ENCODE measurements at regions not wholly inside any gene's neighbourhood (a gene's known extent, or its start where the extent isn't known, plus 50 kb on each side); places are given as distances from the start of the nearest gene placed in this dataset.
"Not testable (repeated sequence)": the region's sequence is repeated elsewhere in the genome, so short reads cannot be mapped to it uniquely, and the experiment has no call there.

DNA sequence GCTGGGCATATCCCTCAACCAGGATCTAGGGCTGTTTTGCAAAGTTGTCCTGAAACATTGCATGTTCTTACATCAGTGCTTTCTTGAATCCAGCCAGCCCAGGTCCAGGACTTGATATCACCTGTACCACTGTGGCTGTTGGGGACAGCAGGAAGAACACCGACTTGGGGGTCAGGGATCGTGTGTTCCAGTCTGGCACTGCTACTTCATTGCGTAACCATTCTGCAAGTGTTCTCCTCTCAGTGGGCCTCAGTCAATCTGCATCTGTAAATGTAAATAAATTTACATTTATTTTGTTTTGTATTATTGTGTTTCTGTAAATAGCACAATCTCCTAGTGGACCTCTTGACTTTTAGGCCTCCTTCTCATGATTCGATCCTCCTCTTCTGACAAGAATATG is 167.3 kb downstream of the SUDS3 start:
- Histone ChIP-seq H2AFZ (ENCODE audit: low read length) (no peak overlapping the region), H3K4me3 (ENCODE audit: low read length) (no peak overlapping the region), H3K9me2 (replicated peaks; ENCODE audit: insufficient read depth, low read length) (no peaks in the 10 kb centered on the region), H3K36me3 (replicated peaks; ENCODE audit: insufficient read depth, low read length) (no peaks in the 10 kb centered on the region), H3K27ac (ENCODE audit: low read length) (no peak overlapping the region), H3K9me3 (replicated peaks; ENCODE audit: insufficient read depth, low read length) (no peaks in the 10 kb centered on the region), H4K20me1 (ENCODE audit: insufficient read depth, low read length) (no peaks in the 10 kb centered on the region), H3K79me2 (ENCODE audit: low read length) (no peaks in the 10 kb centered on the region), H3F3A (ENCODE audit: insufficient read depth, low read length) (no peaks in the 10 kb centered on the region), H3K4me2 (ENCODE audit: low read depth, low read length) (no peak overlapping the region), H3K9ac (ENCODE audit: low read length) (no peak overlapping the region), H3K4me1 (ENCODE audit: low read length) (no peaks in the 10 kb centered on the region), H3K27me3 (replicated peaks; ENCODE audit: insufficient read depth, low read length) (no peaks in the 10 kb centered on the region)
- TF ChIP-seq EZH2phosphoT487 (IDR thresholded peaks at IDR 0.05; ENCODE audit: low read length): no peak
- no peak for TF ChIP-seq EZH2 (optimal IDR thresholded peaks at IDR 0.05; ENCODE audit: low read depth, low read length)
- TF ChIP-seq, protein P1, sequence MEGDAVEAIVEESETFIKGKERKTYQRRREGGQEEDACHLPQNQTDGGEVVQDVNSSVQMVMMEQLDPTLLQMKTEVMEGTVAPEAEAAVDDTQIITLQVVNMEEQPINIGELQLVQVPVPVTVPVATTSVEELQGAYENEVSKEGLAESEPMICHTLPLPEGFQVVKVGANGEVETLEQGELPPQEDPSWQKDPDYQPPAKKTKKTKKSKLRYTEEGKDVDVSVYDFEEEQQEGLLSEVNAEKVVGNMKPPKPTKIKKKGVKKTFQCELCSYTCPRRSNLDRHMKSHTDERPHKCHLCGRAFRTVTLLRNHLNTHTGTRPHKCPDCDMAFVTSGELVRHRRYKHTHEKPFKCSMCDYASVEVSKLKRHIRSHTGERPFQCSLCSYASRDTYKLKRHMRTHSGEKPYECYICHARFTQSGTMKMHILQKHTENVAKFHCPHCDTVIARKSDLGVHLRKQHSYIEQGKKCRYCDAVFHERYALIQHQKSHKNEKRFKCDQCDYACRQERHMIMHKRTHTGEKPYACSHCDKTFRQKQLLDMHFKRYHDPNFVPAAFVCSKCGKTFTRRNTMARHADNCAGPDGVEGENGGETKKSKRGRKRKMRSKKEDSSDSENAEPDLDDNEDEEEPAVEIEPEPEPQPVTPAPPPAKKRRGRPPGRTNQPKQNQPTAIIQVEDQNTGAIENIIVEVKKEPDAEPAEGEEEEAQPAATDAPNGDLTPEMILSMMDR (IDR thresholded peaks at IDR 0.05; ENCODE audit: low read length): no peak
- DNase-seq: no peak

- no peaks in the 10 kb centered on the region for H3K36me3 ChIP-seq (replicated peaks; ENCODE audit: insufficient read depth, low read length)
- no peak overlapping the region for H3K4me2 ChIP-seq (ENCODE audit: low read depth, low read length)
- no peaks in the 10 kb centered on the region for H3K4me1 ChIP-seq (ENCODE audit: low read length)
- no peaks in the 10 kb centered on the region for H4K20me1 ChIP-seq (ENCODE audit: insufficient read depth, low read length)
- H3K9me2 ChIP-seq (replicated peaks; ENCODE audit: insufficient read depth, low read length): no peaks in the 10 kb centered on the region
- H3K4me3 ChIP-seq (ENCODE audit: low read length): no peak overlapping the region
- no peak overlapping the region for H3K9ac ChIP-seq (ENCODE audit: low read length)
- H3K27me3 ChIP-seq (replicated peaks; ENCODE audit: insufficient read depth, low read length): no peaks in the 10 kb centered on the region
- H2AFZ ChIP-seq (ENCODE audit: low read length): no peak overlapping the region
- no peaks in the 10 kb centered on the region for H3K79me2 ChIP-seq (ENCODE audit: low read length)
- no peaks in the 10 kb centered on the region for H3F3A ChIP-seq (ENCODE audit: insufficient read depth, low read length)
- TF ChIP-seq EZH2 (optimal IDR thresholded peaks at IDR 0.05; ENCODE audit: low read depth, low read length) (no peak), EZH2phosphoT487 (IDR thresholded peaks at IDR 0.05; ENCODE audit: low read length) (no peak)
- TF ChIP-seq, protein P1 (IDR thresholded peaks at IDR 0.05; ENCODE audit: low read length): no peak
- no peaks in the 10 kb centered on the region for H3K9me3 ChIP-seq (replicated peaks; ENCODE audit: insufficient read depth, low read length)
- no peak overlapping the region for H3K27ac ChIP-seq (ENCODE audit: low read length)
- DNase-seq: no peak
Measured at GRCh38 chr12:118544569-118544968, 168.2 kb downstream of the SUDS3 start.

- H3K27me3 ChIP-seq (replicated peaks; ENCODE audit: insufficient read depth, low read length); H3F3A ChIP-seq (ENCODE audit: insufficient read depth, low read length): not testable (repeated sequence)
Measured at GRCh38 chr12:118547606-118548005, 171.3 kb downstream of the SUDS3 start.

GRCh38 chr12:118548887-118549509 is 172.6 kb downstream of the SUDS3 start:
- Histone ChIP-seq H3F3A (ENCODE audit: insufficient read depth, low read length) (no peaks in the 10 kb centered on the region), H3K27me3 (replicated peaks; ENCODE audit: insufficient read depth, low read length) (no peaks in the 10 kb centered on the region), H3K27ac (ENCODE audit: low read length) (no peak overlapping the region), H3K4me1 (ENCODE audit: low read length) (no peaks in the 10 kb centered on the region), H2AFZ (ENCODE audit: low read length) (no peak overlapping the region), H3K9ac (ENCODE audit: low read length) (no peak overlapping the region), H3K79me2 (ENCODE audit: low read length) (no peaks in the 10 kb centered on the region), H3K9me3 (replicated peaks; ENCODE audit: insufficient read depth, low read length) (no peaks in the 10 kb centered on the region), H3K9me2 (replicated peaks; ENCODE audit: insufficient read depth, low read length) (no peaks in the 10 kb centered on the region), H3K36me3 (replicated peaks; ENCODE audit: insufficient read depth, low read length) (no peaks in the 10 kb centered on the region), H4K20me1 (ENCODE audit: insufficient read depth, low read length) (no peaks in the 10 kb centered on the region), H3K4me2 (ENCODE audit: low read depth, low read length) (no peak overlapping the region), H3K4me3 (ENCODE audit: low read length) (no peak overlapping the region)
- DNase-seq: no peak
- TF ChIP-seq EZH2 (optimal IDR thresholded peaks at IDR 0.05; ENCODE audit: low read depth, low read length) (no peak), EZH2phosphoT487 (IDR thresholded peaks at IDR 0.05; ENCODE audit: low read length) (no peak)
- TF ChIP-seq, protein P1 (IDR thresholded peaks at IDR 0.05; ENCODE audit: low read length): no peak

More at GRCh38 chr12:118547606-118548005, 171.3 kb downstream of the SUDS3 start:
- H3K36me3 ChIP-seq (replicated peaks; ENCODE audit: insufficient read depth, low read length); H3K4me2 ChIP-seq (ENCODE audit: low read depth, low read length); H3K9ac ChIP-seq (ENCODE audit: low read length); H3K4me3 ChIP-seq (ENCODE audit: low read length); H4K20me1 ChIP-seq (ENCODE audit: insufficient read depth, low read length); H3K9me2 ChIP-seq (replicated peaks; ENCODE audit: insufficient read depth, low read length); H3K27ac ChIP-seq (ENCODE audit: low read length); H2AFZ ChIP-seq (ENCODE audit: low read length); H3K4me1 ChIP-seq (ENCODE audit: low read length); H3K9me3 ChIP-seq (replicated peaks; ENCODE audit: insufficient read depth, low read length); DNase-seq; H3K79me2 ChIP-seq (ENCODE audit: low read length): not testable (repeated sequence)
